D721Med (cell line): ENCODE measurements at regions not wholly inside any gene's neighbourhood (a gene's known extent, or its start where the extent isn't known, plus 50 kb on each side); places are given as distances from the start of the nearest gene placed in this dataset.

Experiments used
- DNase-seq: peaks from one replicate; pipeline ENCODE4 v3.0.0; 2011; ENCODE audit warnings: low spot score; ENCODE audit not compliant: insufficient read length
- FAIRE-seq: peaks from 2 replicates; lab custom pipeline; 2011; peaks lifted over from hg19 to GRCh38; lab: Jason Lieb, UNC
- TF ChIP-seq, protein P1 (sequence below): IDR thresholded peaks from 2 replicates; pipeline ENCODE4 v1.5.1; 2012; ENCODE audit warnings: mild to moderate bottlenecking, control low read depth; ENCODE audit not compliant: insufficient read depth; ENCODE audit errors: missing control alignments

DNA sequence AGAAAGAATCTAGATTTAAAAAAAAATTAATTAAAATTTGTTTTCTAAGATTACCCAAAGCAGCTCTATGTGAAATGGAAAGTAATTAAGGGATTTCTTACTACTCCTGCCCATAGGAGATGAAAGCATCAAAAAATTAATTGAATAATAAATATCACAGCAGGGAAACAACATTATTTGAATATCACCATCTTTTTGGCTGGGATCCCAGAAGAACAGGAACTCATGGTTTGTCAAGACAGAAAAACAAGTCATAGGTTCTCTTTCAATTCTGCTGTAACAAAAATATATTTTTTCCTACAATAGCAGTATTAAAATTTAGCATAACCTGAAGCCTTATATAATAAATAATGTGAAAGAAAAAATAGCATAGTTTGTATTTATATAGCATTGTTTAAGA is 1713.4 kb downstream of the NCAM2 start:
- TF ChIP-seq, protein P1, sequence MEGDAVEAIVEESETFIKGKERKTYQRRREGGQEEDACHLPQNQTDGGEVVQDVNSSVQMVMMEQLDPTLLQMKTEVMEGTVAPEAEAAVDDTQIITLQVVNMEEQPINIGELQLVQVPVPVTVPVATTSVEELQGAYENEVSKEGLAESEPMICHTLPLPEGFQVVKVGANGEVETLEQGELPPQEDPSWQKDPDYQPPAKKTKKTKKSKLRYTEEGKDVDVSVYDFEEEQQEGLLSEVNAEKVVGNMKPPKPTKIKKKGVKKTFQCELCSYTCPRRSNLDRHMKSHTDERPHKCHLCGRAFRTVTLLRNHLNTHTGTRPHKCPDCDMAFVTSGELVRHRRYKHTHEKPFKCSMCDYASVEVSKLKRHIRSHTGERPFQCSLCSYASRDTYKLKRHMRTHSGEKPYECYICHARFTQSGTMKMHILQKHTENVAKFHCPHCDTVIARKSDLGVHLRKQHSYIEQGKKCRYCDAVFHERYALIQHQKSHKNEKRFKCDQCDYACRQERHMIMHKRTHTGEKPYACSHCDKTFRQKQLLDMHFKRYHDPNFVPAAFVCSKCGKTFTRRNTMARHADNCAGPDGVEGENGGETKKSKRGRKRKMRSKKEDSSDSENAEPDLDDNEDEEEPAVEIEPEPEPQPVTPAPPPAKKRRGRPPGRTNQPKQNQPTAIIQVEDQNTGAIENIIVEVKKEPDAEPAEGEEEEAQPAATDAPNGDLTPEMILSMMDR, result no peak
- FAIRE-seq (no peak), DNase-seq (no peak)

DNA sequence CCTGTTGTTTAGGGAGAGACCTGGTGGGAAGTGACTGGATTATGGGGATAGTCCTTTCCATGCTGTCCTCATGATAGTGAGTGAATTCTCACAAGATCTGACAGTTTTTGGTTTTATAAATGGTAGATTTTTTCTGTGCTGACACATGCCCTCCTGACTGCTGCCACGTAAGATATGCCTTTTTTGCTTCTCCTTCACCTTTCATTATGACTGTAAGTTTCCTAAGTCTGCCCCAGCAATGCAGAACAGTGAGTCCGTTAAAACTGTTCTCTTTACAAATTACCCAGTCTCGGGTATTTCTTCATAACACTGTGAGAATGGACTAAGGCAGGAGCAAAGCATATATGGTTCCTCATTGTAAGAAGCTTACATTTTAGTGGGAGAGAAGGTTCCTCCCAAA is 1727.2 kb downstream of the NCAM2 start:
- TF ChIP-seq, protein P1, result no peak
- no peak for FAIRE-seq
- no peak for DNase-seq

DNA sequence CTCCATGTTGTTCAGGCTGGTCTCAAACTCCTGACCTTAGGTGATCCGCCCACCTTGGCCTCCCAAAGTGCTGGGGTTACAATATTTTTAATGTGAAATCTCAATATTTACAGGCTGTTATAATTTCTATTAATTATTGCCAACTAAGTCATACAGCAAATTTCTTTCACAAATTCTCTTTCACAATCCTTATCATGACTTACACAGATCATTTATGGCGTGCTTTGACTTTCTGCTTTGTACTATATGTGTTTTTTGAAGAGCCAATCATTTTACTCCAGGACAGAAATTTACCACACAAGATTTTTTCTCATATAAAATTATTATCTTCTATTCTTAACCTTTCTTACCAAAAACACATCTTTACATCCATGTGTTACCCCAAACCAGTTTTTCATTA is 1729.9 kb downstream of the NCAM2 start:
- no peak for FAIRE-seq
- no peak for DNase-seq
- TF ChIP-seq, protein P1, result no peak

DNA sequence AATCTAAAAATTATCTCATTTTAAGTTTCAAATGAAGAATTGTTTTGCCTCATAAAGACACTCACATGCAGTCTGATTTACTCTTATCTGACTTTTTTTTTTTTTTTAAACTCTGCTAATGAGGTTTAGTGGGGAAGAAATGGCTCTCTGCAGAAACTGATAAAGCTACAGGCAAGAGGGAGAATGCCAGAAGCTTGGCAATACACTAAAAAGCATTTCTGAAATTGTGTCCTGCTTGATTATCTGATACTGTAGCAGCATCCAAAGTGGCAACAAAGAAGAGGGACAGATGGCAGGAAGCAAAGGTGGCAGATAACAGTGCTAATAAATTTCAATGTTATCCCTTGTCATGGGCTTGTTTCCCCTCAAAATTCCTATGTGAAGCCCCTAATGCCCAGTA is 1744.9 kb downstream of the NCAM2 start:
- DNase-seq (no peak), FAIRE-seq (no peak)
- TF ChIP-seq, protein P1, result no peak

DNA sequence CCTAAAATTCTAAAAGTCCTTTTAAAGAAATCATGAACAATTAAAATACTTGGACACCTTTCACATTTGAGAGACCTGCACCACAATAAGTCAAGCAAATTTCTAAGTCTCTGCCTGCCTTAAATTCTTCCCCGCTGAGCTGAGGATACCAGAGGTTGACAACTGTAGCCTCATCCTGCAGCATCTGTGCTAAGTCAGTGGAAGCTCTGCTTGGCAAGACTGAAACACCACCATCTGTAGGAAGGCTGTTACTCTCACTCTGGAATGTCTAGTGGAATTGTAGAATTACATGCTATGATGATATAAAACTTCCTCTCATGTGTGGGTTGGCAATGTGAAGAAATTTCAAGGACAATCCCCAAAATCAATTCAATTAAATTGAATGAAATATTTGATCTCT is 1756.5 kb downstream of the NCAM2 start:
- FAIRE-seq (no peak), DNase-seq (no peak)
- TF ChIP-seq, protein P1, result no peak

DNA sequence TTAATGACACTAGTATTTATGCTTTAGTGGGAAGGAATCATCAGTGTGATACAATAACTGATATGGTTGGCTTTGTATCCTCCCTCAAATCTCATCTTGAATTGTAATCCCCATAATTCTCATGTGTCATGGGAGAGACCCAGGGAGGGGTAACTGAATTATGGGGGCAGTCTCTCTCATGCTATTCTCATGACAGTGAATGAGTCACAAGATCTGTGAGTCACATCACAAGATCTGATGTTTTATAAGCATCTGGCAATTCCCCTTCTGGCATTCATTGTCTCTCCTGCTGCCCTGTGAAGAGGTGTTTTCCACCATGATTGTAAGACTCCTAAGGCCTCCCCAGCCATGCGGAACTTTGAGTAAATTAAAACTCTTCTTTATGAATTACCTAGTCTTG is 1760.3 kb downstream of the NCAM2 start:
- DNase-seq (no peak), FAIRE-seq (no peak)
- TF ChIP-seq, protein P1, result no peak

DNA sequence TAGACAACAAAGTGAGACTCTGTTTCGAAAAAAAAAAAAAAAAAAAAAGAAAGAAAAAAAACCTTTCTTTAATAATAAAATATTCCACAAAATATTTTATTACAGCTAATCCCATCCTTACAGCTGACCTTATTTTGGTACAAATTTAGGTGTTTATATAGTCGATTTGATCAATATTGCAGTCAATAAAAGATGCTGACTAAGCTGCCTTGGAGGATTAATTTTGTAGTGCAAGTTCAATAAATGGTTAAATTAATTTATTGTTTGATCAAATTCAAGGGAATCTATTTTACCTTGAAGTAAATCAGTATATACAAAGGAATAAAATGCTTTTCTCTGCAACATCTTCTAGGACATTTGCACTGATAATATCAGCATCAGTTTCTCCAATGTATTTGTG is 1764.3 kb downstream of the NCAM2 start:
- TF ChIP-seq, protein P1, result no peak
- FAIRE-seq, result no peak
- no peak for DNase-seq
